Esophagus muscularis mucosa (tissue), 4 donors: ENCODE measurements at regions not wholly inside any gene's neighbourhood (a gene's known extent, or its start where the extent isn't known, plus 50 kb on each side); places are given as distances from the start of the nearest gene placed in this dataset.

Experiments used
- DNase-seq: peaks from one replicate; pipeline ENCODE4 v3.0.0-alpha.2; 2017; ENCODE audit errors: extremely low spot score
- H3K27ac ChIP-seq, 4 donors: fragments of 200-600 bp; sonication (generic); replicated peaks in 1 of 4; 1 replicate in 3 of 4; 2 replicates in 1 of 4; pipeline ENCODE4 v1.5.1; 2016 to 2019; ENCODE audit warnings: mild to moderate bottlenecking in 1 of 4
- H3K27me3 ChIP-seq, 4 donors: fragments of 200-600 bp; sonication (generic); one replicate each; pipeline versions ENCODE4 v1.5.1 to v1.6.0; 2016 to 2019
- H3K36me3 ChIP-seq, 4 donors: fragments of 200-600 bp; sonication (generic); one replicate each; pipeline ENCODE4 v1.5.1; 2016 to 2019
- H3K4me1 ChIP-seq, 4 donors: fragments of 200-600 bp; sonication (generic); one replicate each; pipeline ENCODE4 v1.5.1; 2016 to 2019
- H3K4me3 ChIP-seq, 4 donors: fragments of 200-600 bp; sonication (generic); 1 replicate in 2 of 4; 2 replicates in 2 of 4; pipeline ENCODE4 v1.5.1; 2016 to 2019; ENCODE audit warnings: mild to moderate bottlenecking in 4 of 4, moderate library complexity in 1 of 4
- H3K9me3 ChIP-seq, 4 donors: fragments of 200-600 bp; sonication (generic); 1 replicate in 3 of 4; 2 replicates in 1 of 4; pipeline ENCODE4 v1.5.1; 2016 to 2019
- EP300 ChIP-seq: sonication (generic); formaldehyde crosslinking; IDR thresholded peaks from one replicate; pipeline ENCODE4 v1.6.1; 2017; ENCODE audit warnings: antibody characterized with exemption
- POLR2A ChIP-seq: fragments of 450-650 bp; IDR thresholded peaks from one replicate; pipeline ENCODE4 v1.6.1; 2017; ENCODE audit warnings: antibody characterized with exemption, moderate library complexity, mild to moderate bottlenecking, low read depth
- POLR2AphosphoS5 ChIP-seq, 2 donors: sonication (generic); formaldehyde crosslinking; IDR thresholded peaks; one replicate each; pipeline ENCODE4 v1.6.1; 2017; ENCODE audit warnings: antibody characterized with exemption in 2 of 2
- WGBS: methylation state at CpG from one replicate; pipeline ENCODE4 v1.1.5; 2018; 5-methylcytosine and 5-hydroxymethylcytosine counted together
- intact Hi-C: fragments of 100-400 bp; cut with DNase I; formaldehyde crosslinking; loops from one replicate; pipeline ENCODE4 v1.15.1; 2023
- TF ChIP-seq, protein P1 (sequence below), 3 experiments: fragments of 200-600 bp in 2 of 3; fragments of 450-650 bp in 1 of 3; sonication (generic) in 2 of 3; IDR thresholded peaks; one replicate each; pipeline ENCODE4 v1.5.1; 2017 to 2019; ENCODE audit warnings: antibody characterized with exemption in 3 of 3, mild to moderate bottlenecking in 2 of 3, moderate library complexity in 1 of 3

DNA sequence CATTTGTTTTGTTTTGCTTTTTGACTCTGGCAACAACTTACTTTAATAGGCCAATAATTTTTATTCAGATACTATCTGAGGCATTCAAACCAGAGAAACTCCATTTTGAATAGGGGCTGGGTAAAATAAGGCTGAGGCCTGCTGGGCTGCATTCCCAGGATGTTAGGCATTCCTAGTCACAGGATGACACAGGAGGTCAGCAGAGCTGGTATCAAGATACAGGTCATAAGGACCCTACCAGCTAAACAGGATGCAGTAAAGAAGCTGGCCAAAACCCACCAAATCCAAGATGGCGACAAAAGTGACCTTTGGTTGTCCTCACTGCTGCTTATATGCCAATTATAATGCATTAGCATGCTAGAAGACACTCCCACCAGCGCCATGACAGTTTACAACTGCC, 102.2 kb upstream of the XPO1 start:
- intact Hi-C loops = no loop called here
- Histone ChIP-seq H3K27me3 (no peaks in the 10 kb centered on the region), H3K4me1 (peaks cover 0 to 8% (median 1%) of the 10 kb centered on the region in 4 donors), H3K27ac (no peak overlapping the region), H3K4me3 (no peak overlapping the region), H3K9me3 (no peaks in the 10 kb centered on the region), H3K36me3 (no peaks in the 10 kb centered on the region)
- 88% methylated on average over 2 of the region's 2 CpGs for WGBS
- TF ChIP-seq POLR2A (no peak), POLR2AphosphoS5 (IDR thresholded peaks at IDR 0.05) (no peak), EP300 (no peak)
- no peak for DNase-seq

DNA sequence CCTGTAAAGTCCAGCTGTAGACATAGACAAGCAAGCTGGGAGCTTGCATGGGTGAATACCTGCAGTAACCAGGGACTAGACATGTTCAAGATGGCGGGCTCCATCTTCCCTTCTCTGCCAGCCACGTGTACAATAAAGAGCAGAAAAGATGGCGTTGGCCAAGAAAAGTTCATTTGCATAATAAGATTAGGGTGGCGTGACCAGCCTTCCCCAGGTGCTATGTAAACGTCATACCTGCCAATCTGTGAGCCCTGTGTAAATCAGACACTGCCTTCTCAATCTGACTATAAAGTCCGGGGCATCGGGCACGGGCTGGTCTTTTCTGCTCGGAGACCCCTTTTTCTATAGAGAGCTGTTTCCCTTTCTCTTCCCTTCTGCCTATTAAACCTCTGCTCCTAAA, 101.6 kb upstream of the XPO1 start:
- intact Hi-C loops = no loop called here
- TF ChIP-seq POLR2AphosphoS5 (IDR thresholded peaks at IDR 0.05) (no peak), EP300 (no peak), POLR2A (no peak)
- TF ChIP-seq, protein P1, sequence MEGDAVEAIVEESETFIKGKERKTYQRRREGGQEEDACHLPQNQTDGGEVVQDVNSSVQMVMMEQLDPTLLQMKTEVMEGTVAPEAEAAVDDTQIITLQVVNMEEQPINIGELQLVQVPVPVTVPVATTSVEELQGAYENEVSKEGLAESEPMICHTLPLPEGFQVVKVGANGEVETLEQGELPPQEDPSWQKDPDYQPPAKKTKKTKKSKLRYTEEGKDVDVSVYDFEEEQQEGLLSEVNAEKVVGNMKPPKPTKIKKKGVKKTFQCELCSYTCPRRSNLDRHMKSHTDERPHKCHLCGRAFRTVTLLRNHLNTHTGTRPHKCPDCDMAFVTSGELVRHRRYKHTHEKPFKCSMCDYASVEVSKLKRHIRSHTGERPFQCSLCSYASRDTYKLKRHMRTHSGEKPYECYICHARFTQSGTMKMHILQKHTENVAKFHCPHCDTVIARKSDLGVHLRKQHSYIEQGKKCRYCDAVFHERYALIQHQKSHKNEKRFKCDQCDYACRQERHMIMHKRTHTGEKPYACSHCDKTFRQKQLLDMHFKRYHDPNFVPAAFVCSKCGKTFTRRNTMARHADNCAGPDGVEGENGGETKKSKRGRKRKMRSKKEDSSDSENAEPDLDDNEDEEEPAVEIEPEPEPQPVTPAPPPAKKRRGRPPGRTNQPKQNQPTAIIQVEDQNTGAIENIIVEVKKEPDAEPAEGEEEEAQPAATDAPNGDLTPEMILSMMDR (IDR thresholded peaks at IDR 0.05) = no peak

DNA sequence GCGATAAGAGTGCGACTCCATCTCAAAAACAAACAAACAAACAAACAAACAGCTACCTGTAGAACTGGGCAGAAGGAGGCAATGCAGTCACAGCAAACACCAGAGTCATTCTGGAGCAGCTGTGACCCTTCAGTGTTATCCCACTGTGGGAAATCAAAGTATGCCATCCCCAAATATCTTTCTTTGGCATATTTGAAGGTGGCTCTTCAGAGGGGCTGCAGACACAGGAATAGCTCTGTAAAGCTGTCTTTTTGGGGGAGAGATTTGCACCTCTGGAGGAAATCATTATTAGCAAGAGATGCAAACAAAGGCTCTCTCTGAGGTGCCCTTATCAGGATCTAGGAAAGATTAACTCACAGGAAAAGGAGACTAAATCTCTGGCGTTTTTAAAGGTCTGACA, 98.5 kb upstream of the XPO1 start:
- intact Hi-C loops = no loop called here

More for the DNA sequence above, 101.6 kb upstream of the XPO1 start:
- H3K36me3 ChIP-seq = no peaks in the 10 kb centered on the region
- WGBS = over 99% methylated on average over 6 of the region's 9 CpGs
- H3K27ac ChIP-seq = no peak overlapping the region
- H3K9me3 ChIP-seq = no peaks in the 10 kb centered on the region
- DNase-seq = no peak
- H3K27me3 ChIP-seq = no peaks in the 10 kb centered on the region
- H3K4me3 ChIP-seq = no peak overlapping the region
- peaks cover 0 to 8% (median 1%) of the 10 kb centered on the region in 4 donors for H3K4me1 ChIP-seq

DNA sequence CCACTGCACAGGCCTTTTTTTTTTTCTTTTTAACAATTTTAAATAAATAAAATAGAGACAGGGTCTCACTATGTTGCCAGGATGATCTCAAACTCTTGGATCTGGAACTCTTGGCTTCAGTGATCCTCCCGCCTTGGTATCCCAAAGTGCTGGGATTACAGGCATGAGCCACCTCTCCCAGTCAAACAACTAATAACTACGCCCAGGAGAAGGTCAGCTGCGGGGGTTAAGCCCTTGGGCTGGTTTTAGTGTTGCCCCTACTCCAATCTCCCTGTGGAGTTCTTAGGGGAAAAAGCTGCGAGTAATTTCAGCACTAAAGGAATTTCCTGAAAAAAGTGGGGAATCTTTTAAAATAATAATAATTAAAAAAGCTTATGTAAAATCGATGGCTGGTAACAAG, 96.4 kb upstream of the XPO1 start:
- TF ChIP-seq POLR2AphosphoS5 (IDR thresholded peaks at IDR 0.05) (no peak), POLR2A (no peak), EP300 (no peak)
- TF ChIP-seq, protein P1 (IDR thresholded peaks at IDR 0.05) = no peak
- WGBS = 88% methylated on average over 5 of the region's 5 CpGs
- Histone ChIP-seq H3K36me3 (no peaks in the 10 kb centered on the region), H3K4me3 (no peak overlapping the region), H3K27me3 (no peaks in the 10 kb centered on the region), H3K4me1 (peaks cover 0 to 8% (median 1%) of the 10 kb centered on the region in 4 donors), H3K27ac (no peak overlapping the region), H3K9me3 (no peaks in the 10 kb centered on the region)
- DNase-seq = no peak
- intact Hi-C loops = no loop called here

More for the DNA sequence above, 98.5 kb upstream of the XPO1 start:
- Histone ChIP-seq H3K4me3 (no peak overlapping the region), H3K27ac (no peak overlapping the region), H3K4me1 (peaks cover 0 to 8% (median 1%) of the 10 kb centered on the region in 4 donors), H3K27me3 (no peaks in the 10 kb centered on the region), H3K9me3 (no peaks in the 10 kb centered on the region), H3K36me3 (no peaks in the 10 kb centered on the region)
- no peak for TF ChIP-seq EP300
- TF ChIP-seq POLR2A = no peak
- TF ChIP-seq, protein P1 (IDR thresholded peaks at IDR 0.05) = no peak
- no peak for TF ChIP-seq POLR2AphosphoS5 (IDR thresholded peaks at IDR 0.05)
- 74% methylated on average over 3 of the region's 3 CpGs for WGBS
- DNase-seq = no peak

DNA sequence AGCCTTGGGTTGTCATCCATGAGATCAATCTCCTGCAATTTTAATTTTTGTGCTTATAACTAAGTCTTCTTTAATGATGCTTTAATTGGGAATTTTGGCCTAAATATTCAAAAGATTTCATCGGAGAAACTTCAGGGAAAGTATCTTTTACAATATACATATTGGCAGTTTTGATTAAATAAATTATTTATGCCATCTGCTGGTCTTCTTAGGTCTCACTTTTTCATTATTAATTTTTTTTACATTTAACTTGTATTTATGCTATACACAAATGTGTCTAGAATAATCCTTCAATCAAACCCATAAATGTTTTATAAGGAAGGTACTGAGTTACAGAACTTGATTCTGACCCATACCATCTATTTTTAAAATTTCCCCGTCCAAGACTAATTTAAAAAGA, 95.1 kb upstream of the XPO1 start:
- DNase-seq = no peak
- 73% methylated on average over 2 of the region's 2 CpGs for WGBS
- intact Hi-C loops = no loop called here
- TF ChIP-seq, protein P1 (IDR thresholded peaks at IDR 0.05) = no peak
- no peak for TF ChIP-seq POLR2A
- Histone ChIP-seq H3K36me3 (no peaks in the 10 kb centered on the region), H3K27ac (no peak overlapping the region), H3K9me3 (no peaks in the 10 kb centered on the region), H3K27me3 (no peaks in the 10 kb centered on the region), H3K4me1 (peaks cover 0 to 8% (median 1%) of the 10 kb centered on the region in 4 donors), H3K4me3 (no peak overlapping the region)
